K562 (cell line): ENCODE measurements at regions not wholly inside any gene's neighbourhood (a gene's known extent, or its start where the extent isn't known, plus 50 kb on each side); places are given as distances from the start of the nearest gene placed in this dataset.

Source experiments
- ATAC-seq: fragments of 200-7000 bp; cut with Tn5 transposase; 3 replicates; pipeline ENCODE4 v1.9.1; 2020; ENCODE audit warnings: moderate library complexity
- BruUV-seq: library from RNA; stranded (reverse); fragments of 400-500 nt; replicated peaks from 2 replicates; lab custom pipeline; 2021; lab: Mats Ljungman, UMichigan
- CTCF ChIA-PET: fragments of 300-600 bp; formaldehyde crosslinking; extraction: SDS; loops from one replicate; lab custom pipeline; 2021; ENCODE audit warnings: low intra/inter-chr PET ratio; lab: Yijun Ruan, JAX
- POLR2A ChIA-PET: fragments of 300-600, 350-650 bp; sonication (Branson Sonifier 250); formaldehyde crosslinking; extraction: SDS; loops from one replicate; lab custom pipeline; 2021; ENCODE audit warnings: antibody characterized with exemption, inconsistent platforms; lab: Yijun Ruan, JAX
- DNase-seq, 4 experiments: peaks; one replicate each; pipeline versions ENCODE4 v3.0.0 to v3.0.0-alpha.2; 2011 to 2018; ENCODE audit warnings: low spot score in 3 of 4, mixed read lengths in 3 of 4; ENCODE audit errors: extremely low read depth in 1 of 4
- FAIRE-seq: peaks from 2 replicates; lab custom pipeline; 2011; peaks lifted over from hg19 to GRCh38; lab: Jason Lieb, UNC
- H2AFZ ChIP-seq: 2 replicates; pipeline ENCODE4 v1.6.0; 2011; ENCODE audit warnings: low read depth, low read length, control low read depth, inconsistent platforms
- H3K27ac ChIP-seq: fragments of 200-600 bp; 3 replicates; pipeline ENCODE4 v1.8.0; 2011; ENCODE audit warnings: low read depth, mild to moderate bottlenecking, control low read depth, inconsistent platforms, low read length, moderate library complexity, mixed read lengths; ENCODE audit errors: extremely low read depth
- H3K27me3 ChIP-seq, 2 experiments: fragments of 300-600 bp in 1 of 2; 2 replicates in 1 of 2; 3 replicates in 1 of 2; pipeline versions ENCODE4 v1.6.0 to v1.8.0; 2011; ENCODE audit warnings: inconsistent platforms in 2 of 2, low read length in 2 of 2, mild to moderate bottlenecking in 1 of 2, mixed read lengths in 1 of 2, moderate library complexity in 1 of 2; ENCODE audit not compliant: control insufficient read depth in 2 of 2, insufficient read depth in 2 of 2
- H3K36me3 ChIP-seq: fragments of 300-600 bp; 3 replicates; pipeline ENCODE4 v1.8.0; 2011; ENCODE audit warnings: mild to moderate bottlenecking, low read length, inconsistent platforms; ENCODE audit not compliant: control insufficient read depth, insufficient read depth
- H3K4me1 ChIP-seq, 2 experiments: fragments of 200-600 bp in 1 of 2; replicated peaks in 1 of 2; 2 replicates in 1 of 2; 3 replicates in 1 of 2; pipeline versions ENCODE4 v1.5.1 to v1.8.0; 2011; ENCODE audit warnings: inconsistent platforms in 2 of 2, low read length in 2 of 2, mild to moderate bottlenecking in 1 of 2, mixed read lengths in 1 of 2, moderate library complexity in 1 of 2; ENCODE audit not compliant: control insufficient read depth in 2 of 2, insufficient read depth in 2 of 2
- H3K4me2 ChIP-seq: 2 replicates; pipeline ENCODE4 v1.6.1; 2011; ENCODE audit warnings: low read length, control low read depth, inconsistent platforms, mixed read lengths; ENCODE audit not compliant: insufficient read depth
- H3K4me3 ChIP-seq: fragments of 200-600 bp; sonication (generic), shearing (Covaris generic); 2 replicates; pipeline ENCODE4 v1.5.1; 2016; ENCODE audit warnings: control low read depth, inconsistent platforms
- H3K79me2 ChIP-seq: fragments of 200-600 bp; 3 replicates; pipeline ENCODE4 v1.8.0; 2011; ENCODE audit warnings: low read length, inconsistent platforms; ENCODE audit not compliant: control insufficient read depth, insufficient read depth
- H3K9ac ChIP-seq, 2 experiments: 2 replicates each; pipeline versions ENCODE4 v1.6.0 to v1.6.1; 2011; ENCODE audit warnings: low read depth in 2 of 2, low read length in 2 of 2, control low read depth in 1 of 2, inconsistent platforms in 1 of 2, mild to moderate bottlenecking in 1 of 2, mixed read lengths in 1 of 2; ENCODE audit not compliant: insufficient read depth in 1 of 2
- H3K9me1 ChIP-seq: one replicate; pipeline ENCODE4 v1.6.0; 2011; ENCODE audit warnings: inconsistent platforms, mild to moderate bottlenecking, low read length, moderate library complexity; ENCODE audit not compliant: control insufficient read depth, insufficient read depth
- H3K9me3 ChIP-seq: replicated peaks from 2 replicates; pipeline ENCODE4 v1.5.1; 2011; ENCODE audit warnings: low read depth, low read length, inconsistent platforms; ENCODE audit not compliant: control insufficient read depth, insufficient read depth
- H4K20me1 ChIP-seq: replicated peaks from 2 replicates; pipeline ENCODE4 v1.6.1; 2011; ENCODE audit warnings: low read length, inconsistent platforms, mixed read lengths; ENCODE audit not compliant: control insufficient read depth, insufficient read depth
- ELK1 ChIP-seq: sonication (generic); formaldehyde crosslinking; IDR thresholded peaks from 2 replicates; pipeline ENCODE4 v1.8.1; 2022; ENCODE audit warnings: missing genetic modification reagents
- MGA ChIP-seq: fragments of 450-650 bp; IDR thresholded peaks from 2 replicates; pipeline ENCODE4 v1.6.1; 2016; ENCODE audit warnings: mild to moderate bottlenecking, moderate library complexity
- NR2C1 ChIP-seq, 2 experiments: fragments of 450-650 bp; IDR thresholded peaks; 2 replicates each; pipeline ENCODE4 v1.6.1; 2017; ENCODE audit warnings: mild to moderate bottlenecking in 2 of 2, antibody characterized with exemption in 1 of 2, inconsistent platforms in 1 of 2, missing compliant biosample characterization in 1 of 2, missing genetic modification characterization in 1 of 2
- UBTF ChIP-seq, 2 experiments: IDR thresholded peaks; 2 replicates each; pipeline ENCODE4 v1.6.1; 2012; ENCODE audit warnings: improper control_type of control experiment in 2 of 2, low read depth in 2 of 2, low read length in 2 of 2, borderline replicate concordance in 1 of 2
- ZKSCAN1 ChIP-seq: fragments of 150-350 bp; IDR thresholded peaks from 2 replicates; pipeline ENCODE4 v1.6.1; 2016; ENCODE audit warnings: low read depth, low read length
- WGBS: fragments of 100-300 bp; shearing (Covaris generic); methylation state at CpG from one replicate; pipeline ENCODE4 v1.1.6; 2016; ENCODE audit warnings: low coverage, mixed read lengths; ENCODE audit not compliant: insufficient coverage; ENCODE audit errors: missing lambda C conversion rate; 5-methylcytosine and 5-hydroxymethylcytosine counted together
- in situ Hi-C: fragments of 300-500 bp; cut with MboI; formaldehyde crosslinking; loops from 4 replicates; pipeline ENCODE4 v1.15.0; 2018; ENCODE audit warnings: inconsistent platforms, mixed read lengths
- intact Hi-C: fragments of 100-400 bp; cut with micrococcal nuclease; formaldehyde crosslinking; loops from 2 replicates; pipeline ENCODE4 v1.14.2; 2022

GRCh38 chr13:34810996-34811395 lies 131.1 kb upstream of the NBEA start:
- POLR2A ChIA-PET, result no interaction called here
- TF ChIP-seq ZKSCAN1 (no peak), UBTF (IDR thresholded peaks at IDR 0.05; ENCODE audit: borderline replicate concordance in 1 of 2, low read depth in 2 of 2, low read length in 2 of 2) (no peak), ELK1 (CRISPR knock-in tag) (no peak), NR2C1 (IDR thresholded peaks at IDR 0.05) (no peak), NR2C1 (tag; IDR thresholded peaks at IDR 0.05) (no peak), MGA (no peak)
- TF ChIP-seq, all 486 proteins: peak for 0
- H3K9me3 ChIP-seq, result no peaks in the 10 kb centered on the region
- CTCF ChIA-PET, result no interaction called here
- no peak overlapping the region for H3K9ac ChIP-seq
- no TSS peak for BruUV-seq
- intact Hi-C loops (no loop called here), in situ Hi-C loops (no loop called here)
- H4K20me1 ChIP-seq, result no peaks in the 10 kb centered on the region
- no peak overlapping the region for H3K4me3 ChIP-seq
- no peak overlapping the region for H3K27ac ChIP-seq
- DNase-seq (no peak), ATAC-seq (no peak), FAIRE-seq (no peak)
- 0% methylated on average over 3 of the region's 3 CpGs for WGBS
- H3K79me2 ChIP-seq, result no peaks in the 10 kb centered on the region
- H3K9me1 ChIP-seq, result no peaks in the 10 kb centered on the region
- H3K27me3 ChIP-seq, result no peaks in the 10 kb centered on the region
- H3K4me2 ChIP-seq, result no peak overlapping the region
- no peaks in the 10 kb centered on the region for H3K36me3 ChIP-seq
- H3K4me1 ChIP-seq, result no peaks in the 10 kb centered on the region
- H2AFZ ChIP-seq, result no peak overlapping the region
